Left lung (tissue), 4 donors: ENCODE measurements at regions not wholly inside any gene's neighbourhood (a gene's known extent, or its start where the extent isn't known, plus 50 kb on each side); places are given as distances from the start of the nearest gene placed in this dataset.

ENCODE experiments used
- ATAC-seq: fragments of 200-7000 bp; cut with Tn5 transposase; one replicate; pipeline ENCODE4 v1.9.1; 2020; ENCODE audit warnings: moderate library complexity
- DNase-seq, 4 donors: peaks; one replicate each; pipeline ENCODE4 v3.0.0-alpha.2; 2013 to 2020
- H3K27ac ChIP-seq, 2 donors: fragments of 200-600 bp; sonication (generic) in 1 of 2; one replicate each; pipeline versions ENCODE4 v1.5.0 to v1.8.0; 2020 to 2021
- H3K27me3 ChIP-seq, 2 donors: fragments of 200-600 bp; sonication (generic) in 1 of 2; one replicate each; pipeline versions ENCODE4 v1.5.0 to v1.8.0; 2020 to 2021
- H3K36me3 ChIP-seq, 2 donors: fragments of 200-600 bp; sonication (generic) in 1 of 2; one replicate each; pipeline versions ENCODE4 v1.5.0 to v1.8.0; 2020 to 2021
- H3K4me1 ChIP-seq, 2 donors: fragments of 200-600 bp; one replicate each; pipeline ENCODE4 v1.8.0; 2021
- H3K4me3 ChIP-seq, 2 donors: fragments of 200-600 bp; sonication (generic) in 1 of 2; one replicate each; pipeline versions ENCODE4 v1.5.0 to v1.8.0; 2020 to 2021; ENCODE audit warnings: mild to moderate bottlenecking in 1 of 2
- H3K9me3 ChIP-seq, 2 donors: fragments of 200-600 bp; sonication (generic) in 1 of 2; one replicate each; pipeline versions ENCODE4 v1.5.0 to v1.8.0; 2020 to 2021
- intact Hi-C, 2 donors: fragments of 100-400 bp; cut with DNase I; formaldehyde crosslinking; loops; one replicate each; pipeline versions ENCODE4 v1.11.2 to v1.14.2; 2022
- TF ChIP-seq, protein P1 (sequence below), 2 donors: fragments of 200-600 bp; sonication (generic) in 1 of 2; IDR thresholded peaks; one replicate each; pipeline versions ENCODE4 v1.5.0 to v1.8.0; 2021; ENCODE audit warnings: antibody characterized with exemption in 2 of 2
- donor health status: DM: no; HTN: yes; CAD: no.
- donor health status: DM: no; HTN: no; CAD: no.

DNA sequence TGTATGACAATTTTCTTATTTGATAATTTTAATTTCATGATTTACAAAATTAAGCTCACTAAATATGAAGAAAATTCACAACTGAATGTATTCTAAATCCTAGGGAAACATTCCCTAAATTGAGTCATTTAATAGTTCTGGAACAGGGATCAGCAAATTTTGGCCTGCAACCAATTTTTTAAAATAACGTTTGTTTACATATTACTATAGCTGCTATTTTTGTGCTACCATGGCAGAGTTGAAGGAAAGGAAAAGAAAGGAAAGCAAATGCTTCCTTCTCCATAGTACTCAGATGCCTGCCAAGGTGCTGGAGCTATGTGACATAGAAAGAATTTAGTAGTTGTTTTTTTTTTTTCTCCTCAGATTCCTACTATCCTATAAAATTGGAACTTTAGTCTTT lies 1307.7 kb upstream of the LRRTM3 start:
- Histone ChIP-seq H3K9me3 (peaks cover 0 to 49% of the 10 kb centered on the region in 2 donors), H3K4me3 (no peak overlapping the region), H3K27me3 (no peaks in the 10 kb centered on the region), H3K27ac (no peak overlapping the region), H3K36me3 (no peaks in the 10 kb centered on the region), H3K4me1 (no peaks in the 10 kb centered on the region)
- DNase-seq (no peak), ATAC-seq (no peak)
- TF ChIP-seq, protein P1, sequence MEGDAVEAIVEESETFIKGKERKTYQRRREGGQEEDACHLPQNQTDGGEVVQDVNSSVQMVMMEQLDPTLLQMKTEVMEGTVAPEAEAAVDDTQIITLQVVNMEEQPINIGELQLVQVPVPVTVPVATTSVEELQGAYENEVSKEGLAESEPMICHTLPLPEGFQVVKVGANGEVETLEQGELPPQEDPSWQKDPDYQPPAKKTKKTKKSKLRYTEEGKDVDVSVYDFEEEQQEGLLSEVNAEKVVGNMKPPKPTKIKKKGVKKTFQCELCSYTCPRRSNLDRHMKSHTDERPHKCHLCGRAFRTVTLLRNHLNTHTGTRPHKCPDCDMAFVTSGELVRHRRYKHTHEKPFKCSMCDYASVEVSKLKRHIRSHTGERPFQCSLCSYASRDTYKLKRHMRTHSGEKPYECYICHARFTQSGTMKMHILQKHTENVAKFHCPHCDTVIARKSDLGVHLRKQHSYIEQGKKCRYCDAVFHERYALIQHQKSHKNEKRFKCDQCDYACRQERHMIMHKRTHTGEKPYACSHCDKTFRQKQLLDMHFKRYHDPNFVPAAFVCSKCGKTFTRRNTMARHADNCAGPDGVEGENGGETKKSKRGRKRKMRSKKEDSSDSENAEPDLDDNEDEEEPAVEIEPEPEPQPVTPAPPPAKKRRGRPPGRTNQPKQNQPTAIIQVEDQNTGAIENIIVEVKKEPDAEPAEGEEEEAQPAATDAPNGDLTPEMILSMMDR (IDR thresholded peaks at IDR 0.05), result no peak
- intact Hi-C loops, result no loop called here

DNA sequence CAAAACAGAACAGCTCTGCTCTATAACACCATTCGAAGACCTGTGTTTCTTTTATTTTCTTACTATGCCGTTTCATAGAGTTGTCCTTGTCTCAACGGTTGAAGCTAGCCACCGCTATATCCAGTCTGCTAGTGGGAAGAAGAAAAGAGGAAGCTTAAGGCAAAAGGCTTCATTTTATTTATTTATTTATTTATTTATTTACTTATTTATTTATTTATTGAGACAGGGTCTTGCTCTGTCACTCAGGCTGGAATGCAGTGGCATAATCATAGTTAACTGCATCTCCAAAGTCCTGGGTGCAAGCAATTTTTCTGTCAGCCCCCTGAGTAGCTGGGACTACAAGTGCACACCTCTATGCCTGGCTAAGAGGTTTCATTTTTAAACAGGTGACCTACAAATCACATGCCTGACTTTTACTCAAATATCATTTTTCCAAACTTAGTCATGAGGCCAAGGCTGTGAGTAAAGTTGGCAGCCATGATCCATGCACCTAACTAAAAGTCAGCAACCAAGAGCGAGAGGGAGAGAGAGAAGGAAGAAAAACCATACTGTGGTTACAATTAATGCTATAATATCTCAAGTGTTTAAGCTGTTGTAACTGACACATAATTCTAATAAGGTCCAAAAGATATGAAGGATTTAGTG lies 1305.3 kb upstream of the LRRTM3 start:
- no peak for ATAC-seq
- no peaks in the 10 kb centered on the region for H3K4me1 ChIP-seq

DNA sequence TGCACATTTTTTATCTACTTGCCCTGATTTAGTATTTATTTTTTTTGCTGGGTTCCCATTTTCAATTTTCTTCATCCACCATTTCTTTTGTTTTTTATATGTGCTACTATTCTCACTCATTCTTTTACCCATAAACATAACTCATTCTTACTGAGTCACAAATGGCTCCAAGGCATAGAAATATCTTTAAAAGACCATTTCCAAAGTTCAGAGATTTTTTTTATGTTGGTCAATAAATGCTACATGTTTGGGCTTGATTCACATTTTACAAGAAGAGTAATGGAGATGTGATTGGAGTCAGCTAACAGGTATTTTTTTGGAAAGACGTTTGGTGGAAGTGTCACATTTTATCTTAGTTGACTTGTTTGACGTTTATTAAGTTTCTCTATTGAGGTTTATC lies 1303.2 kb upstream of the LRRTM3 start:
- Histone ChIP-seq H3K36me3 (no peaks in the 10 kb centered on the region), H3K27ac (no peak overlapping the region), H3K4me1 (no peaks in the 10 kb centered on the region), H3K27me3 (no peaks in the 10 kb centered on the region), H3K4me3 (no peak overlapping the region), H3K9me3 (peaks cover 0 to 18% of the 10 kb centered on the region in 2 donors)
- intact Hi-C loops, result no loop called here
- TF ChIP-seq, protein P1 (IDR thresholded peaks at IDR 0.05), result no peak
- no peak for DNase-seq
- ATAC-seq, result no peak

More for the DNA sequence above, 1305.3 kb upstream of the LRRTM3 start:
- DNase-seq, result no peak
- intact Hi-C loops, result no loop called here
- Histone ChIP-seq H3K9me3 (peaks cover 0 to 31% of the 10 kb centered on the region in 2 donors), H3K27ac (no peak overlapping the region), H3K36me3 (no peaks in the 10 kb centered on the region), H3K4me3 (no peak overlapping the region), H3K27me3 (no peaks in the 10 kb centered on the region)
- TF ChIP-seq, protein P1 (IDR thresholded peaks at IDR 0.05), result no peak

DNA sequence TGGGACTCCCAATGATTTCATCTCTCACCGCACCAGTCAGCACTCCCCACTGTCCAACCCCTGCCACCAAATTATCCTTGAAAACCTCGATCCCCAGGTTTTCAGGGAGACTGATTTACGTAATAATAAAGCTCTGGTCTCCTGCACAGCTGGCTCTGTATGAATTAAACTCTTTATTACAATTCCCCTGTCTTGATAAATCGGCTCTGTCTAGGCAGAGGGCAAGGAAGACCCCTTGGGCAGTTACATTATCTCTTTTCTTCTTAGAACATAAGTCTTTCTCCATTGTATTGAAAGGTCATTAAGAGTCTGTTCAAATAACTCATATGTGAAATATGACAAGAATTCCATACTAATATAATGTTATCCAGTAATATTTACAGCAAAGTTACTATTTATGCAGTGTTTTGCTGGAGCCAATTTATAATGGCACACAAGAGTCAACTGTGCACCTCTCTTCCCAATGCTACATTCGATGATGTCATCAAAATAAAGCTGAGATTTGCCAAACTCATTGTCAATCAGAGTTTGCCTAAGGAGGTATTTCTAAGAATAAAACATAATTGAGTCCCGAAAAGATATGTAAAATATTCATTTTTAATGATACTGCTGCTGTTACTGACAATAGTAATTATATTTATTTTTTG lies 1297.2 kb upstream of the LRRTM3 start:
- intact Hi-C loops, result no loop called here
- no peak for ATAC-seq
- Histone ChIP-seq H3K27ac (no peak overlapping the region), H3K4me3 (no peak overlapping the region), H3K27me3 (no peaks in the 10 kb centered on the region), H3K9me3 (peaks cover 0 to 15% of the 10 kb centered on the region in 2 donors), H3K36me3 (no peaks in the 10 kb centered on the region), H3K4me1 (no peaks in the 10 kb centered on the region)
- DNase-seq, result no peak
- TF ChIP-seq, protein P1 (IDR thresholded peaks at IDR 0.05), result no peak

DNA sequence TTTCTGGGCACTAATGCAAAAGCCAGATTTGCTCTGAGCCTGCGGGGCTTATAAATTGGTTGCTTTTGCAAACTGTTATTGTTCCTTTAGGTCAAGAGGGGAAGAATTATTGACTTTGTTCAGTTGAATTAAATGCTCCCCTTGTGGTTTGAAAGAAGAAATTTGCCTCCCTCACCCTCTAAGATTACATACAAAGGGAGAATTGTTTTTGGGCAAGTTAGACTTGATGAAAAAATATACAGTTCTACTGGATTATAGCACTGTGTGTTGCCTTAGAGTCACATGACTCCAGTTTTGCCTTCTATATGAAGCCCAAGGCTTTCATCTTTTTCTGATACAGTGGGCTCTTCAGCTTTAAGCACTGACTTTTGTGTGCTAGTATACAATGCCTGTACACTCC lies 1265.8 kb upstream of the LRRTM3 start:
- Histone ChIP-seq H3K27me3 (no peaks in the 10 kb centered on the region), H3K4me1 (no peaks in the 10 kb centered on the region), H3K27ac (no peak overlapping the region), H3K4me3 (no peak overlapping the region), H3K9me3 (peaks cover 0 to 17% of the 10 kb centered on the region in 2 donors), H3K36me3 (no peaks in the 10 kb centered on the region)
- intact Hi-C loops, result no loop called here
- DNase-seq (no peak), ATAC-seq (no peak)
- TF ChIP-seq, protein P1 (IDR thresholded peaks at IDR 0.05), result no peak
